HepG2 (cell line): ENCODE measurements at regions not wholly inside any gene's neighbourhood (a gene's known extent, or its start where the extent isn't known, plus 50 kb on each side); places are given as distances from the start of the nearest gene placed in this dataset.

ENCODE experiments used
- ATAC-seq: fragments of 200-7000 bp; cut with Tn5 transposase; 3 replicates; pipeline ENCODE4 v1.9.1; 2020; ENCODE audit warnings: mild to moderate bottlenecking, moderate library complexity
- BruUV-seq: library from RNA; stranded (reverse); fragments of 400-500 nt; replicated peaks from 2 replicates; lab custom pipeline; 2021; lab: Mats Ljungman, UMichigan
- CTCF ChIA-PET: fragments of 300-600 bp; formaldehyde crosslinking; extraction: SDS; loops from one replicate; lab custom pipeline; 2021; ENCODE audit warnings: low total read pairs, inconsistent platforms, low intra/inter-chr PET ratio; lab: Yijun Ruan, JAX
- POLR2A ChIA-PET: fragments of 350-600 bp; sonication (Branson Sonifier 250); formaldehyde crosslinking; loops from one replicate; lab custom pipeline; 2020; ENCODE audit warnings: antibody characterized with exemption, inconsistent platforms; lab: Yijun Ruan, JAX
- DNase-seq: peaks from one replicate; pipeline ENCODE4 v3.0.0-alpha.2; 2015; ENCODE audit warnings: low spot score
- FAIRE-seq: peaks from 3 replicates; lab custom pipeline; 2011; peaks lifted over from hg19 to GRCh38; lab: Jason Lieb, UNC
- H2AFZ ChIP-seq: one replicate; pipeline ENCODE4 v1.6.1; 2011; ENCODE audit warnings: low read length, inconsistent platforms
- H3K27ac ChIP-seq: fragments of 300-600 bp; 3 replicates; pipeline ENCODE4 v1.8.0; 2011; ENCODE audit warnings: mixed run types, mild to moderate bottlenecking, mixed read lengths, low read length, inconsistent platforms; ENCODE audit not compliant: insufficient read depth; ENCODE audit errors: extremely low read length
- H3K27me3 ChIP-seq, 2 experiments: fragments of 200-600 bp in 1 of 2; 2 replicates in 1 of 2; 3 replicates in 1 of 2; pipeline versions ENCODE4 v1.6.0 to v1.8.0; 2011; ENCODE audit warnings: low read length in 2 of 2, mild to moderate bottlenecking in 2 of 2, moderate library complexity in 2 of 2, inconsistent platforms in 1 of 2; ENCODE audit not compliant: insufficient read depth in 2 of 2, control insufficient read depth in 1 of 2
- H3K36me3 ChIP-seq, 2 experiments: fragments of 200-600 bp in 1 of 2; replicated peaks in 1 of 2; 2 replicates in 1 of 2; 3 replicates in 1 of 2; pipeline versions ENCODE4 v1.5.1 to v1.8.0; 2011; ENCODE audit warnings: low read length in 2 of 2, inconsistent platforms in 1 of 2; ENCODE audit not compliant: insufficient read depth in 2 of 2, control insufficient read depth in 1 of 2
- H3K4me1 ChIP-seq: 2 replicates; pipeline ENCODE4 v1.5.1; 2012; ENCODE audit warnings: low read length, inconsistent platforms; ENCODE audit not compliant: insufficient read depth
- H3K4me2 ChIP-seq: 2 replicates; pipeline ENCODE4 v1.6.0; 2011; ENCODE audit warnings: low read depth, low read length, inconsistent platforms
- H3K4me3 ChIP-seq, 3 experiments: fragments of 200-600 bp in 1 of 3; sonication (generic), shearing (Covaris generic) in 1 of 3; replicated peaks in 1 of 3; 2 replicates each; pipeline ENCODE4 v1.5.1; 2011 to 2016; ENCODE audit warnings: low read length in 3 of 3, inconsistent platforms in 2 of 3, low read depth in 2 of 3, mild to moderate bottlenecking in 2 of 3, control low read depth in 1 of 3, mixed read lengths in 1 of 3; ENCODE audit not compliant: insufficient read depth in 1 of 3
- H3K79me2 ChIP-seq: one replicate; pipeline ENCODE4 v1.6.1; 2011; ENCODE audit warnings: low read length, inconsistent platforms; ENCODE audit not compliant: insufficient read depth
- H3K9ac ChIP-seq: 2 replicates; pipeline ENCODE4 v1.6.0; 2011; ENCODE audit warnings: mild to moderate bottlenecking, low read depth, low read length, inconsistent platforms; ENCODE audit not compliant: insufficient read depth
- H3K9me3 ChIP-seq: 2 replicates; pipeline ENCODE4 v1.5.1; 2012; ENCODE audit warnings: mild to moderate bottlenecking, low read length
- H4K20me1 ChIP-seq: 2 replicates; pipeline ENCODE4 v1.6.0; 2011; ENCODE audit warnings: inconsistent platforms, mild to moderate bottlenecking, low read length, moderate library complexity; ENCODE audit not compliant: insufficient read depth
- BCL6 ChIP-seq: IDR thresholded peaks from 2 replicates; pipeline ENCODE4 v1.6.1; 2016; ENCODE audit warnings: missing genetic modification reagents, missing compliant biosample characterization
- BORCS8-MEF2B ChIP-seq: sonication (generic); formaldehyde crosslinking; IDR thresholded peaks from 2 replicates; pipeline ENCODE4 v1.8.0; 2022; ENCODE audit warnings: mild to moderate bottlenecking, missing genetic modification reagents
- EP300 ChIP-seq, 3 experiments: sonication (generic) in 1 of 3; formaldehyde crosslinking in 1 of 3; IDR thresholded peaks; 2 replicates each; pipeline versions ENCODE4 v1.5.1 to v1.6.1; 2011 to 2020; ENCODE audit warnings: low read depth in 2 of 3, low read length in 2 of 3, borderline replicate concordance in 1 of 3, improper control_type of control experiment in 1 of 3, mild to moderate bottlenecking in 1 of 3, missing genetic modification reagents in 1 of 3, moderate library complexity in 1 of 3
- ZBTB33 ChIP-seq: sonication (generic); formaldehyde crosslinking; IDR thresholded peaks from 2 replicates; pipeline ENCODE4 v1.4.0; 2020; ENCODE audit warnings: missing genetic modification reagents
- ZFP36 ChIP-seq: fragments of 150-350 bp; IDR thresholded peaks from 2 replicates; pipeline ENCODE4 v1.6.1; 2018; ENCODE audit warnings: borderline replicate concordance, low read length, low read depth; ENCODE audit not compliant: partially characterized antibody
- ZFY ChIP-seq: sonication (generic); formaldehyde crosslinking; IDR thresholded peaks from 2 replicates; pipeline ENCODE4 v1.4.0; 2020; ENCODE audit warnings: missing genetic modification reagents
- ZNF143 ChIP-seq: sonication (generic); formaldehyde crosslinking; IDR thresholded peaks from 2 replicates; pipeline ENCODE4 v1.4.0; 2020; ENCODE audit warnings: missing genetic modification reagents
- ZNF224 ChIP-seq: sonication (generic); formaldehyde crosslinking; IDR thresholded peaks from 2 replicates; pipeline ENCODE4 v1.5.0; 2020; ENCODE audit warnings: mild to moderate bottlenecking, missing genetic modification reagents
- WGBS: methylation state at CpG from one replicate; pipeline ENCODE4 v1.1.6; 2017; ENCODE audit warnings: low lambda C conversion rate; 5-methylcytosine and 5-hydroxymethylcytosine counted together
- in situ Hi-C: cut with HindIII; loops from 2 replicates; pipeline ENCODE4 v1.10.0; 2017; ENCODE audit warnings: low pct_unique_long_range_greater_than_20kb; ENCODE audit not compliant: extremely low pct_ligation_motif_present
- intact Hi-C: fragments of 100-400 bp; cut with micrococcal nuclease; formaldehyde crosslinking; loops from one replicate; pipeline ENCODE4 v1.10.0; 2022; ENCODE audit not compliant: unreplicated experiment
- TF ChIP-seq, protein P1 (sequence below): sonication (generic); formaldehyde crosslinking; IDR thresholded peaks from 2 replicates; pipeline ENCODE4 v1.5.1; 2020; ENCODE audit warnings: mild to moderate bottlenecking, missing genetic modification reagents, moderate library complexity

- TF ChIP-seq EP300 (IDR thresholded peaks at IDR 0.05; ENCODE audit: low read depth in 2 of 2, low read length in 2 of 2): peak in 1 of 2 experiments; percentile 31; a peak in 1 of 4 replicates
- no peak for TF ChIP-seq EP300 (CRISPR knock-in tag; IDR thresholded peaks at IDR 0.05; ENCODE audit: borderline replicate concordance)
- TF ChIP-seq BCL6 (CRISPR knock-in tag): 0 out of 2 replicates have a peak, but pooled peaks have one; percentile 11
- peak; percentile 18; the same call in 1 of the 2 replicates for TF ChIP-seq ZFY (CRISPR knock-in tag)
- no peak for TF ChIP-seq ZFP36
- no peak for TF ChIP-seq BORCS8-MEF2B
- TF ChIP-seq ZNF143 (CRISPR knock-in tag): no peak
Measured at GRCh38 chr13:112159575-112160547, 92.9 kb downstream of the SOX1 start (continued).

GRCh38 chr13:112160558-112160957 is 93.6 kb downstream of the SOX1 start:
- 84% methylated on average over 14 of the region's 14 CpGs for WGBS
- DNase-seq: no peak
- no peak for FAIRE-seq
- ChIA-PET CTCF (no interaction called here), POLR2A (no interaction called here)
- intact Hi-C loops (no loop called here), in situ Hi-C loops (no loop called here)
- no peak overlapping the region for H3K9ac ChIP-seq
- H3K4me2 ChIP-seq: 0 out of 2 replicates have a peak overlapping the region, but pooled peaks have one; percentile 56
- no peak overlapping the region for H3K27ac ChIP-seq
- BruUV-seq: no TSS peak
- TF ChIP-seq ZNF224 (CRISPR knock-in tag): no peak
- TF ChIP-seq ZBTB33 (CRISPR knock-in tag): 0 out of 2 replicates have a peak, but pooled peaks have one; percentile 35
- TF ChIP-seq, protein P1, sequence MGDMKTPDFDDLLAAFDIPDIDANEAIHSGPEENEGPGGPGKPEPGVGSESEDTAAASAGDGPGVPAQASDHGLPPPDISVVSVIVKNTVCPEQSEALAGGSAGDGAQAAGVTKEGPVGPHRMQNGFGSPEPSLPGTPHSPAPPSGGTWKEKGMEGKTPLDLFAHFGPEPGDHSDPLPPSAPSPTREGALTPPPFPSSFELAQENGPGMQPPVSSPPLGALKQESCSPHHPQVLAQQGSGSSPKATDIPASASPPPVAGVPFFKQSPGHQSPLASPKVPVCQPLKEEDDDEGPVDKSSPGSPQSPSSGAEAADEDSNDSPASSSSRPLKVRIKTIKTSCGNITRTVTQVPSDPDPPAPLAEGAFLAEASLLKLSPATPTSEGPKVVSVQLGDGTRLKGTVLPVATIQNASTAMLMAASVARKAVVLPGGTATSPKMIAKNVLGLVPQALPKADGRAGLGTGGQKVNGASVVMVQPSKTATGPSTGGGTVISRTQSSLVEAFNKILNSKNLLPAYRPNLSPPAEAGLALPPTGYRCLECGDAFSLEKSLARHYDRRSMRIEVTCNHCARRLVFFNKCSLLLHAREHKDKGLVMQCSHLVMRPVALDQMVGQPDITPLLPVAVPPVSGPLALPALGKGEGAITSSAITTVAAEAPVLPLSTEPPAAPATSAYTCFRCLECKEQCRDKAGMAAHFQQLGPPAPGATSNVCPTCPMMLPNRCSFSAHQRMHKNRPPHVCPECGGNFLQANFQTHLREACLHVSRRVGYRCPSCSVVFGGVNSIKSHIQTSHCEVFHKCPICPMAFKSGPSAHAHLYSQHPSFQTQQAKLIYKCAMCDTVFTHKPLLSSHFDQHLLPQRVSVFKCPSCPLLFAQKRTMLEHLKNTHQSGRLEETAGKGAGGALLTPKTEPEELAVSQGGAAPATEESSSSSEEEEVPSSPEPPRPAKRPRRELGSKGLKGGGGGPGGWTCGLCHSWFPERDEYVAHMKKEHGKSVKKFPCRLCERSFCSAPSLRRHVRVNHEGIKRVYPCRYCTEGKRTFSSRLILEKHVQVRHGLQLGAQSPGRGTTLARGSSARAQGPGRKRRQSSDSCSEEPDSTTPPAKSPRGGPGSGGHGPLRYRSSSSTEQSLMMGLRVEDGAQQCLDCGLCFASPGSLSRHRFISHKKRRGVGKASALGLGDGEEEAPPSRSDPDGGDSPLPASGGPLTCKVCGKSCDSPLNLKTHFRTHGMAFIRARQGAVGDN (CRISPR knock-in tag): peak; percentile 32
- H3K9me3 ChIP-seq: peaks cover 3% of the 10 kb centered on the region; the same call in 1 of the 2 replicates
- ATAC-seq: no peak
- H3K27me3 ChIP-seq: peaks cover 0 to 12% of the 10 kb centered on the region in 2 experiments; a peak in 2 of 5 replicates
- H3K79me2 ChIP-seq: no peaks in the 10 kb centered on the region
- no peak overlapping the region for H3K4me3 ChIP-seq
- H3K4me1 ChIP-seq: peaks cover 38% of the 10 kb centered on the region
- no peak overlapping the region for H2AFZ ChIP-seq
- no peaks in the 10 kb centered on the region for H4K20me1 ChIP-seq
- H3K36me3 ChIP-seq: no peaks in the 10 kb centered on the region
